ENCODE measurements at regions not wholly inside any gene's neighbourhood (a gene's known extent, or its start where the extent isn't known, plus 50 kb on each side); places are given as distances from the start of the nearest gene placed in this dataset.

GRCh38 chr11:27280140-27280539 lies 82.9 kb downstream of the CCDC34 start:
- H3K4me1 ChIP-seq = peaks cover 5% of the 10 kb centered on the region
- no peak for DNase-seq (ENCODE audit: low spot score in 2 of 2)
- no peaks in the 10 kb centered on the region for H3K9me3 ChIP-seq
- no peaks in the 10 kb centered on the region for H3K36me3 ChIP-seq
- TF ChIP-seq, protein P1, sequence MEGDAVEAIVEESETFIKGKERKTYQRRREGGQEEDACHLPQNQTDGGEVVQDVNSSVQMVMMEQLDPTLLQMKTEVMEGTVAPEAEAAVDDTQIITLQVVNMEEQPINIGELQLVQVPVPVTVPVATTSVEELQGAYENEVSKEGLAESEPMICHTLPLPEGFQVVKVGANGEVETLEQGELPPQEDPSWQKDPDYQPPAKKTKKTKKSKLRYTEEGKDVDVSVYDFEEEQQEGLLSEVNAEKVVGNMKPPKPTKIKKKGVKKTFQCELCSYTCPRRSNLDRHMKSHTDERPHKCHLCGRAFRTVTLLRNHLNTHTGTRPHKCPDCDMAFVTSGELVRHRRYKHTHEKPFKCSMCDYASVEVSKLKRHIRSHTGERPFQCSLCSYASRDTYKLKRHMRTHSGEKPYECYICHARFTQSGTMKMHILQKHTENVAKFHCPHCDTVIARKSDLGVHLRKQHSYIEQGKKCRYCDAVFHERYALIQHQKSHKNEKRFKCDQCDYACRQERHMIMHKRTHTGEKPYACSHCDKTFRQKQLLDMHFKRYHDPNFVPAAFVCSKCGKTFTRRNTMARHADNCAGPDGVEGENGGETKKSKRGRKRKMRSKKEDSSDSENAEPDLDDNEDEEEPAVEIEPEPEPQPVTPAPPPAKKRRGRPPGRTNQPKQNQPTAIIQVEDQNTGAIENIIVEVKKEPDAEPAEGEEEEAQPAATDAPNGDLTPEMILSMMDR (IDR thresholded peaks at IDR 0.05) = no peak
- TF ChIP-seq POLR2AphosphoS5 (IDR thresholded peaks at IDR 0.05) (no peak), EP300 (IDR thresholded peaks at IDR 0.05) (no peak), POLR2A (IDR thresholded peaks at IDR 0.05) (no peak)
- WGBS = 77% methylated on average over 3 of the region's 3 CpGs
- no peaks in the 10 kb centered on the region for H3K27me3 ChIP-seq
- no peak overlapping the region for H3K27ac ChIP-seq
- H3K4me3 ChIP-seq = no peak overlapping the region

- no peak overlapping the region for H3K27ac ChIP-seq
- H3K36me3 ChIP-seq = no peaks in the 10 kb centered on the region
- TF ChIP-seq POLR2AphosphoS5 (IDR thresholded peaks at IDR 0.05) = no peak
- no peak for TF ChIP-seq EP300 (IDR thresholded peaks at IDR 0.05)
- TF ChIP-seq, protein P1 (IDR thresholded peaks at IDR 0.05) = no peak
- no peak for TF ChIP-seq POLR2A (IDR thresholded peaks at IDR 0.05)
- DNase-seq (ENCODE audit: low spot score in 2 of 2) = no peak
- WGBS = 57% methylated on average over 4 of the region's 4 CpGs
- H3K4me1 ChIP-seq = peaks cover 5% of the 10 kb centered on the region
- no peak overlapping the region for H3K4me3 ChIP-seq
- no peaks in the 10 kb centered on the region for H3K27me3 ChIP-seq
- no peaks in the 10 kb centered on the region for H3K9me3 ChIP-seq
These were observed 83.6 kb downstream of the CCDC34 start for GRCh38 chr11:27279460-27279859.

DNA sequence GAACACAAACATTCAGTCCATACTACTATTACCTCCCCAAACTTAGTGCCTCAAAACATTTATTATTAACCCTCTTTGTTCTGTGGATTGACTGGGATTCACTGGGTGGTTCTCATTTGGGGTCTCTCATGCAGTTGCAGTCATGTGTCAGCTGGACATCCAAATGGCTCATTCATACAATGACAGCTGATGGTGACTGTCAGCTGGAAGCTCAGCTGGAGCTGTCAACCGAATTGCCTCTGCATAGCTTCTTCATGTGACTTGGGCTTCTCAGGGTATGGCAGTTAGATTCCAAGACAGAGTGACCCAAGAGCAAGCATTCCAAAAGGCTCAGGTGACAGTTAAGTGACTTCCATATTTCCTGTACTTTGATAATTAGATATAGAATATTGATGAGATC lies 85.2 kb downstream of the CCDC34 start:
- no peak overlapping the region for H3K4me3 ChIP-seq
- H3K9me3 ChIP-seq = no peaks in the 10 kb centered on the region
- no peak for DNase-seq (ENCODE audit: low spot score in 2 of 2)
- TF ChIP-seq EP300 (IDR thresholded peaks at IDR 0.05) = no peak
- no peak for TF ChIP-seq POLR2A (IDR thresholded peaks at IDR 0.05)
- TF ChIP-seq, protein P1 (IDR thresholded peaks at IDR 0.05) = no peak
- no peak for TF ChIP-seq POLR2AphosphoS5 (IDR thresholded peaks at IDR 0.05)
- no peaks in the 10 kb centered on the region for H3K27me3 ChIP-seq
- H3K4me1 ChIP-seq = peaks cover 5% of the 10 kb centered on the region
- WGBS = 60% methylated on average over 1 of the region's 1 CpG
- H3K27ac ChIP-seq = no peak overlapping the region
- no peaks in the 10 kb centered on the region for H3K36me3 ChIP-seq

DNA sequence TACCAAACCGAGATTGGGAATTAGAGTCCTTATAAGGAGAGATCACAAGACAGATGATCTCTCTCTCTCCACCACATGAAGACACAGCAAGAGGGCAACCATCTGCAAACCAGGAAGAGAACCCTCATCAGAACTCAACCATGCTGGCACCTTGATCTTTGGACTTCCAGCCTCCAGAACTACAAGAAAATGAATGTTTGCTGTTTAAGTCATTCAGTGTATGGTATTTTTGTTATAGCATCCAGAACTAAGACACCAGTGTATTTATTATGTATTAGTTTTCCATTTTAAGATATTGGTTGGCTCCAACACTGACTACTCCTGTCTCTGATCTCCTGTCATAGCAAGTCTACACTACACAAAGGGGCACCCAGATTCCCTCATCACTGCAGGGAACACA lies 86.9 kb downstream of the CCDC34 start:
- Histone ChIP-seq H3K4me1 (no peaks in the 10 kb centered on the region), H3K27ac (no peak overlapping the region), H3K4me3 (no peak overlapping the region), H3K36me3 (no peaks in the 10 kb centered on the region), H3K27me3 (no peaks in the 10 kb centered on the region), H3K9me3 (no peaks in the 10 kb centered on the region)
- WGBS = 87% methylated on average over 1 of the region's 1 CpG
- TF ChIP-seq POLR2AphosphoS5 (IDR thresholded peaks at IDR 0.05) (no peak), POLR2A (IDR thresholded peaks at IDR 0.05) (no peak), EP300 (IDR thresholded peaks at IDR 0.05) (no peak)
- TF ChIP-seq, protein P1 (IDR thresholded peaks at IDR 0.05) = no peak
- DNase-seq (ENCODE audit: low spot score in 2 of 2) = no peak

DNA sequence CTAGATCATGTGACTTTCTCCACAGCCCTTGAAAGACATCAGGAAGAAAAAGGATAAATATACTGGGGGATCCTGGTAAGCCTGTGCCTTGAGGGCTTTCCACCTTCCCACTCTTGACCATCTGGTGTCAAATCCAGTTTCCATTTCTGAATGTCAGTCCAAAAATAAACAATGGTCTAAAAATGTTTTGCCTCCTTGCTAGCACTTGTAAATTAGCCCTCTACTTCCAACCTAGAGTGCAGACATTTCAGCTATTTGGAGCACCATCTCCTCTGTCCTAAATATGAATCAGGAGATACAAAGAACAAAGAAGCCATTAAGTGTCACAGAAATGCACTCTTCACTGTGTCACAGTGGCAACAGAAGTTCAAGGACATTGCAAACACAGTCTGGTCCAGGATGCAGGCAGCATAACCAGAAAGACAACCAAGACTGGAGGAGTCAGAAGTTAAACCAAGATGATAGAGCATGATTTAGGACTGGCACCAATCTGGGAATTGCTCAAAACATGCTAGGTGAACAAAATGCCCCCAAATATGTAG lies 88.1 kb downstream of the CCDC34 start:
- no peak for DNase-seq (ENCODE audit: low spot score in 2 of 2)
- Histone ChIP-seq H3K27me3 (no peaks in the 10 kb centered on the region), H3K27ac (no peak overlapping the region), H3K9me3 (no peaks in the 10 kb centered on the region), H3K36me3 (no peaks in the 10 kb centered on the region), H3K4me1 (no peaks in the 10 kb centered on the region), H3K4me3 (no peak overlapping the region)
- TF ChIP-seq EP300 (IDR thresholded peaks at IDR 0.05) (no peak), POLR2AphosphoS5 (IDR thresholded peaks at IDR 0.05) (no peak), POLR2A (IDR thresholded peaks at IDR 0.05) (no peak)
- TF ChIP-seq, protein P1 (IDR thresholded peaks at IDR 0.05) = no peak

Data from suprapubic skin (tissue), 4 donors.